NOMO-1 treated with dmso at 0.1 percent for 144 hours (cell line): ENCODE measurements at regions not wholly inside any gene's neighbourhood (a gene's known extent, or its start where the extent isn't known, plus 50 kb on each side); places are given as distances from the start of the nearest gene placed in this dataset.

Experiments used
- DNase-seq: peaks from one replicate; lab custom pipeline; 2025; ENCODE audit not compliant: unreplicated experiment; lab: John Stamatoyannopoulos, UW

DNA sequence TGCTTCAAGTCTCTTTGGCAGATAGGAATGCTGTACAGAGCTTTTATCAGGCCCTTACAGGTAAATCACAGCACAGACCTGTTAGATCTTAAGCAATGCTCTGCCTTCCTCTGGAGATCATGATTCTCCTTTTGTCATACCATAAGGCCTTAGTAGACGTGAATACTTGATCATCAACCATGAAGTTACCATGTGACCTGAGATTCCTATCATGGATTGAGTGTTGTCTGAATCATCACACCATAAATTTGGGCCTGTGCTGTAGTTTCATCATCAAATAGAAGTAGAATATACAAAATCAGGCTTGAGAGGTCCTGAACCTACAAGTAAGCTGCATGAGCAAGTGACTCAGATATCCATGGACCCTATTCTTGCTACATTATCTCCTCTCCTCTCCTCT, 466.8 kb upstream of the INTU start:
- no peak for DNase-seq

DNA sequence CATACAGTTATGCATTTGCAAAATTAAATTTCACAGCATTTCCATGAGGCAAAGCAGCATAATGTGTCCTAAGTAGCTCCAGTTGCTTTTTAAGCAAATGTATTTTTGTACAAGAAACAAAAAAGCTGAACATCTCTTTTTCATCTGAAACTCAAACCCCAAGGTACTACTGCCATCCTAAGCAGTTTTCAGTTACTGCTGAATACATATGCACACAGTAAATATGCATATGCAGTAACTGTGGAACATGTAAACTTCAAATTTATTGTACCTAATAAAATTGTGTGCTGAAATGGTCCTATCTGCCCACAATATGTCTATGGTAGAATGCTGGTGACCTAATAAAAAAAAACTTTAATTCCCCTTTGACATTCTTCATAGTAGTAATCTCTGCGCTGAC, 458.6 kb upstream of the INTU start:
- DNase-seq, result no peak

DNA sequence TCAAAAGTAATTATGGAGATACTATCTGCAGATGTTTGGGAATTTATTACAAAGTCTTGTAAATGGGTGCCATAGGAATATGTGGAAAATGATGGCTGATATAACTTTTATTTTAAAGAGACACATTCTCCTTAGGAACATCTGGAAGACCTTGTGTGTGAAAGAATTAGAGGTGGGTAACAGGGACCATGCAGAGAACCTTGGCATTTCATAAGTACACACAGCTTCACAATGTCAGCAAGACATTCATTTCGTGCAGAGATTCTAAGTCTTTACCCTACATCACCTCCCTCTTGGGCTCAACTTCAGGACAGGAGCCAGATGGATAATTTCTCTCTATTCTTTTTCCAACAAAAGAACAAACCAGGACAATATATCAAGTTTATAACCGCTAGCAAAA, 458.1 kb upstream of the INTU start:
- DNase-seq, result no peak

DNA sequence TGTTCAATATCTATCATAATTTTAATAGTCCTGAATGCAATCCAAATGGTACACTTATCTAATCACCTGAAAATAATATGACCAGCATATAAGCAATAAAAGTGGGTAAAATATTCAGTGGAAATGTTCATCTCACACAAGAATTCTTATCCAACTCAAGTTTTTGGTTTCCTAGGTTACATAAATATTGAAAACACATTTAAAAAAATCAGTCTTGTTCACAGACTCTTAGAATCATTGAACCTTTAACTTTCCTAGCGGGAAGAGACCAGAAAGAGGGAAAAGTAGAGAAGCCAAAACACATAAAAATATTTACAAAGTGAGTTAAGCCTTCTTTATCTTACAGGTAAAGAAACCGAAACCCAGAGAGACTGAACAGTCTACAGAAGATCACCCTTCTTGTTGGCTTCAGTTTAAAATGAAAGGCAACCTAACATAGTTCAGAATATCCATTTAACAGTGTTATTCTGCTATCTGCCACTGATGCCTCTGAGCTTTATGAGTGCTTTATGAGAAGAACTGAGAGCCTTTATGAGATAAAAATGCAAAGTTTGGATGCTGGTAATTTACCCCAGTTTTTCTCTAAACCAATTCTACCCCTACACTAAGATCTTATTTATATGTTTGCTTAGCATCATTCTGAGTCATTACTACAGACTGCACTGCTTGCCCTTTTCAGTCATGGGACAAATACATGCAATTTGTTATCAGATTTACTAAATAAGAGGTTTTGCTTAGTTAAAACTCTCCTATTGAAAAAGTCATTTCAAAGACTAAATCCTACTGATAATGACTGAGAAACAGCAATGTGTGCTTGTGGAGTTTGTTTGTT, 453.3 kb upstream of the INTU start:
- DNase-seq, result no peak

DNA sequence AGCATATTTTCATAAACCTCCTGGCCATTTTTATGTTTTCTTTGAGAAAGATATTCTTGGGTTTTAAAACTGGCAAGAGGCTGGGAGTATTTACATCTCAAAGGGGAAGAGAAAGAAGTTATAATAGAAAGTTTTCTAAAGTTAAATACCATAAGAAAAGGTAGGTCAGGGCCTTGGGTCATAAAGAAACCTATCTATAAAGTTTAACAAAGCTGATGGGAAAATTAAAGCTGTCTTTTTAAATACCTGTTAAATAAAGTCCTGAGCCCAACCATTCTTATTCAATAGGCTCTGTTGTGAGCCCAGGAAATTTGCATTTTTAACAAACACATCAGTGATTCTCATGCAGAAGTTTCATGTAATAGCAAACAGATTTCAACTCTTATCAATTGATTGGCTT, 451.8 kb upstream of the INTU start:
- no peak for DNase-seq

DNA sequence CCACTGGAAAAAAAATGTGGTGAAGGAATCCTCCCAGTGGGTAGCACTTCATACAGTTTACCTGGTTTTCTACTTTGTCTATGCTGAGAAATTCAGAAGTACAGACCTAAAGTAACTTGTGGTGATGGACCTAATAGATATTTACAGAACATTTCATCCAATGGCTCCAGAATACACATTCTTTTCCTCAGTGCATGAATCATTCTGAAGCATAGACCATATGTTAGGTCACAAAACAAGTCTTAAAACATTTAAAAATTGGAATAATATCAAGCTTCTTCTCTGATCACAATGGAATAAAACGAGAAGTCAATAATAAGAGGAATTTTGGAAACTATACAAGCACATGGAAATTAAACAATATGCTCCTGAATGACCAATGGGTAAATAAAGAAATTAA, 450.1 kb upstream of the INTU start:
- DNase-seq, result no peak

DNA sequence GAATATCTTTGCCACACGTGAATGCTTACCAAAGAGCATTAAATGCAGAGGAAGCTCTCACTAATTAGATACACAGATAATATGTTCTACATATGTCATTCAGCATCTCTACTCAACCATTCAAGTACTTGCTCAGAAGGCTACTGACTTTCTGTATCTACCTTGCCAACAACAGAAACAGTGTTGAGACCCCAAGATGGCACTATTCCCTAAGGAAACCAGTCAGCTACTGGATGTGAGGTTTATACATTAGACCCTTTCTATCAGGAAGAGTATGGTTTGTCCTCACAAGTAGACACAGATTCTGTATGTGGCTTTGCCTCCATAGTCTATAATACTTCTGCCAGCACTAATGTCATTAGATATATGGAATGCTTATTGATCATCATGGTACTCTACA, 443.9 kb upstream of the INTU start:
- DNase-seq, result no peak

DNA sequence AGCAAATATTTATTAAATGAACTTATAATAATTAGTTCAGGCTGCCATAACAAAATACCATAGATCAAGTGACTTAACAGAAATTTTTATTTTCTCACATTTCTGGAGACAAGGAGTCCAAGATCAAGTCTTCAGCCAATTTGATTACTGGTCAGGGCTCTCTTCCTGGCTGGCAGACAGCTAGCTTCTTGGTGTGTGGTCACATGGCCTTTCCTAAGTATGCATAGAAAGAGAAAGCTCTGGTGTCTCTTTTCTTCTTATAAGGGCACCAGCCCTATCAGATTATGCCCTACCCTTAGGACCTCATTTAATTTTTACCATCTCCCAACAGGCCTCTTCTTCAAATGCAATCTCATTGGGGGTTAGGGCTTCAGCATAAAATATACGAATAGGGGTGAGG, 438.5 kb upstream of the INTU start:
- no peak for DNase-seq

DNA sequence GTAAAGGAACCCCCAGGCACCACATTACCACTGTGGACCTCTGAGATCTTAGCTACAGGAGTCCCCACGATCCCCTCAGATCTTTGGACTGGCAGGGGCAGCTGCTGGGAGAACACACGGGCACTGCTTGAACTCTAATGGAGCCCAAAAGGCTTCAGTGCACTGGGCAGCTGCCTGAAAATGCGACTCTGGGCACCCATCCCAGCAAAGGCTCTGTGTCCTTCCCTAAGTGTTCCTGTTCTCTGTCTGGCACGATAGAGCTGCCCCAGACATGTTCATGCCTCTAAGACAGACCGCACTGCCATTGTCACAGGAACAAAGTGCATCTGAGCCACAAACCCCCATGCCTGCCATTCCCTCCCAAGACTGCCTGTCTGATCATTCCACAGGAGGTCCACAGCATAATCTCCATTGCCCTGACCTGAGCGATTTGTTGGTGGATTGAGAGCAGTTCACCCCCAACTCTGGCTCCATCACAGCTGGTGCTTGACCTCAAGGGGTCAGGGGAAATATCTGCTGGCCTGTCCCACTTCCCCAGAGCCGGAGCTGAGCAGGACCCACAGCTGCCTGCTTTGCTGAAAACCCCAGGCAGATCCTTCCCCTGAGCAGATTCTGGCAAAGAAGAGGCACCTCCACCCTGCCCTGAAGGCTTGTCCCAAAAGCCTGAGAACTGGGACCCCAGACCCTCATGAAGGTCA, 436.0 kb upstream of the INTU start:
- DNase-seq, result no peak

DNA sequence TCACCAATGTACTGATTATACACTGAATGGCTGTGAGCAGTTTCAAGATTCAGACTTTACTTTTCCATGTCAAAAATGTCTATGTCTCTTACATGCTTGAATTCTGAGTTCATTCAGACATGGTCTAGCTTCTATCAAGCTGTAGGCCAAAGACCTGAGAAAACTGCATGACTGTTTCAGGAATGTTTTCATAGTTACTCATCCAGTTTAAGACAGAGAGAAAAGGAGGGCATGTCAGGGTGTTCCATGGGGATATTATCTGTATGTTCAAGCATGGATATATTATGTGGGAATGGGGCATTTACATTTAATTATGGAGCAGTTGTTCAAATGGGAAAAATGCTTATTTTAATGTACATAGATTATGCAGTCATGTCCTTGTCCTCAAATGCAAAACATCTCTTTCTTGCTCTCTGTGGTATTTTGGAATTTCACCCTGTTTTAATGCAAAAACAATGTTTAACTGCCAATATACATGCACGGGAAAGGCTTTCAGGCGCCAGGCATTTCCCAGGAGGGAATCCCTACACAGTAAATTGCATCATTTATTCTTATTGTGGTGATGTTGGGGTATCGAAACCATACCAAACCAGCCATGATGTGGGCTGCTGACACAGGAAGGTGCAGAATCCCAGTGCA, 429.1 kb upstream of the INTU start:
- DNase-seq, result no peak

DNA sequence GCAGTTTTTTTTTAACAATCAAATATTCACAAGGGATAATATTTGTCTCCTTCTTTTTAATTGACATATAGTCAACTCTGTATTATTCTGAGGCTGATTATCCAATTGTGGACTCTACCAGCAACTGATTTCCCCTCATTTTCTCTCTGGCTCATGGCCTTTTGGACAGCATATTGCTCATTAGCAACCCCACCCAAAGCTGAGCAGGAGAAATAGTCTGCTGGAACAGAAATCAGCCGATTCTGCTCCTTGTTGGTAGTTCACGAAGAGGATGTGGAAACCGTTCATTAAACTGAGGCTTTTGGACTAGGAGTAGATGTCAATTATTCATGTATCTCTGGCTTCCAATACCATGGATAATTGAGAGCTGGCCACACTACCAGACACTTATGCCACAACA, 428.4 kb upstream of the INTU start:
- DNase-seq, result no peak

DNA sequence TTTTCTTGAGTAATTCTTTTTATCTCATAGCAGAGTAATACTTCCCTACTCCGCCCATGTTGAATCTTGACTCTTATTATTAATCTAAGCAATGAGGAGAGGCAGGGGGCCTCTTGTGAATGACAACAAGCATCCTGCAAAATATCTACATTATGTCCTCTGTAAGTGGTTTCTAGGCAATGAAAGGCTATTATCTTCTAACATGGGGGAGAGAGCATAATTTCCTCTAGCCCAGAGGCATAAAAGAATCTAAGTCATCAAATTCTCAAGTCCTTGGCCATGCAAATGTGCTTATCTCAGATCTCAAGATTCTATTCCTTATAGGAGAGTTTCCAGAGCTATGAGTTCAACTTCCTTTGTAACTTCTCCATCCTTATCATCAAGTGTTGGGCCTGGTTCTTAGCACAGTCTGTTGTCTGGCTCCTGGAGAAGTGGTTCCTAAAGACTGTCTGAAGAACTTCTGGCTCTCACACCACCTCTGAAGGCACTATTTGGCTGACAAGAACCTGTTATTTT, 423.1 kb upstream of the INTU start:
- DNase-seq, result no peak

DNA sequence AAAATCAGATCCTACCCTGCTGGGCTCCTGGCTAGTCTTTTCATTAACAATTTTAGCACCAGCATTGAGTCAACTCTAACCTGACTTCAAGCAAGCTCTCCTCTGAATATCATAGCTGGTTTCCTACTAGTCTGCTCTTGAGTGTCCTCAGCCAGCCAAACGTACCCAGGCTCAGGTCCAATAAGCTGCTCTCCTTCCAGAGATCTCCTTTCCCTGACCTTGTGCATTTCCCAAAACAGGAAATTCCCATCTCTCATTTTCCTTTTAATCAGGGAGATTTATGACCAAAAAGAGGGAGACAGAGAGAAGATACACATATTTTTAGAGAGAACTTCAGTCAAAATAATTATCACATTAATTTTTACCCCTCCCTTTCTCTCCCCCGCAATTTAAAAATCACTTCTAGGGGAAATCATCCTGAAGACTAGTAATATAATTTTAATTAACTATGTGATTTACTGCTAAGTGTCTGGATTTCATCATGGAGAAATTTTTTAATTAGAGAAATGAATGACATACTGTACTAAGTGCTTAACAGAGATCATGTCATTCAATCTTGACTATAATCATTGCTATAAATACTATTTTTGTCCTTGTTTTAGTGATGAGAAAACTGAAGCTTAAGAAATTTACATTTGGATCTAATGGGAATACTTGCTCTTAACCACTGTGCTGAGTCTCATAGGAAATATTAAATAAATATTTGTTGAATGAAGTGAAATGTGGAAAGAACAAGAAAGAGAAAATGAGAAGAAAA, 421.7 kb upstream of the INTU start:
- no peak for DNase-seq

DNA sequence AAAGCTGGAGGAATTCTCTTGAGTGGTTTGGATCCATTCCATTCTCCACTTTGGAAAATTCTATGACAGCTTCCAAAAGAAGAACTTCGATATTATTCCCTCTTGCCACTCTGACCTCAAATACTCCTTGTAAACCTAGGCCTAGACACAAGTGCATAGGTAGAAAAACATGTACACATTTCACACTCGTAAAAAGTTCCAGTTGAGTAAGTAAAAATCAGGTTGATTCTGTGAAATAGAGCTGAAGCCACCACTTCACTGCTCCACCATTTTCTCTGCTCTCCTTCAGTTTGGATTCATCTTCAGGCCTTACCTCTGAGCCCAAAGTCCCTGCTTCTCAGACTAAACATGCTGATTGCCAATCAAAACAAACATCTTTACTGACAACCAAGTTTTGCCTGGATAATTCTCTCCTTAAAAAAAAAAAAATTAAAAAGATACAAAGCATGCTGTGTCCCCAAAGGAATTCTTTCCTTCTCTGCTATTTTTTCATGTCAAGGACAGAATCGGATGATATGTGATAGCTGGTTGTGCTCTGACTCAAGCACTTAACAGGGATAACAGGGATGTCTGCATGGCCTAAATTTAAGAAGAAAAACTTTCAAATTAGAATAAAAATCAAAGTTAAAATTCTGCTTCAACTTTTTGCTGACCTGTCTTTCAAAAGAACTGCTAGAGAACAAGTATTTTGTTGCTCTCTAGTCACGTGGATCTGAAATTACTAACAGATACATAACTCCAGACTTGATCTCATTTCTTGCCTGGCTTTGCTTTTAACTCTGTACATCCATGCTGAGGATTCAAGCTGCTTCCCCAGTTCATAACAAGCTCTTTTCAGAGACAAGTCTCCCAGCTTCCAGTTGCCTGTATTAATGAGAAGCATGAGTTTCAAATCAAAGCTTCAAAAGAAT, 420.9 kb upstream of the INTU start:
- DNase-seq, result no peak

DNA sequence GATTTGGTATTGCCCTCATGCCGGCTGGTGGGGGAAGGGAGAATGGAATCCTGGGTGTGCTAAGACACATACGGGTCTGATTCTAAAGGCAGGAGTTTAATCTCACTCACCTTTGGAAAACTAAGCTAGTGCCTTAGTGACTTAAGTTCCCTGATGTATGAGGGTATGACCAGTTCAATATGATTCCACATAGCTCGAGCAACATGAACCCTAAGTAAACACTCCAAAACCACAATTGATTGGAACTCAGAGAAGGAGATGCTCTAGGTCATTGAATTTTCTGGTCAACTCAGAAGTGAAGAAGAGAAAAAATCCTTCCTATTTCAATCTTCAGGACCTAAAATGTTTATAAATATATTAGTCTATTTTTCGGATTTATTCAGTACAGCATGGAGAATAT, 420.1 kb upstream of the INTU start:
- DNase-seq, result no peak

DNA sequence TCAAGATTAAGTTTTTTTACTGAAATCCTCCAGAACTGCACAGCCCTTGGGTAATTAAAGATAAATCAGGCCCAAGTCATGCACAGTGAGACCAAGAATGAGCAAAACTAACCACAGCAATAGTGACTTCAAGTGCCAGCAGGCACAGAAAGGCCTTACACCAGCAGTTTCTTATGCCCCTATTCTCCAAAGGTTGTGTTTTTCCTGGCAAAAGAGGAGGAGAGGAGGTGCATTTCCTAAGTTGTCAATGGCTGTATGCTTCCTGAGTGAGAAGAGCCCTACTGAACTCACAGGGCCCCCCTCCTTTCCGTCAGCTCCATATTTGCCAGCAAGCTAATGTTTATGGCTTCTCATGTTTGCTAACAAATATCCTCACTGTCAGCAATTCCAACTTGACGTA, 418.7 kb upstream of the INTU start:
- DNase-seq, result no peak

DNA sequence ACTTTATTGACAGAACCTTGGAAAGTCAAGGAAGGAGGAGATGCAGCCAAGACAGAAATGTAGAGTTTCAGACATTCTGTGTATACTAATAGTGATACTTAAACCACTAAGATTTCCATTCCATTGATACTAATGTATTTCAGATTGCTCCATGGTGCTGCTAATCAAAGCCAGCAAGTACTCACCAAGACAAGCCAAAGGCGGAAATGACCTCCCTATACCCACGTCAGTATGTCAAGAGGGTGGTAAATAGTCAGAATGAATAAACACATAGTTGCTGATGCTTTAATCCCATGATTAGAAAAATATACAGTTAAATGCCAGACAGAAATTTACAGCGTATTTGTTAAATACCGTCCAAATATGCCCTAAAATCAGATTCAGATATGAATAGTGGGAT, 417.8 kb upstream of the INTU start:
- no peak for DNase-seq

DNA sequence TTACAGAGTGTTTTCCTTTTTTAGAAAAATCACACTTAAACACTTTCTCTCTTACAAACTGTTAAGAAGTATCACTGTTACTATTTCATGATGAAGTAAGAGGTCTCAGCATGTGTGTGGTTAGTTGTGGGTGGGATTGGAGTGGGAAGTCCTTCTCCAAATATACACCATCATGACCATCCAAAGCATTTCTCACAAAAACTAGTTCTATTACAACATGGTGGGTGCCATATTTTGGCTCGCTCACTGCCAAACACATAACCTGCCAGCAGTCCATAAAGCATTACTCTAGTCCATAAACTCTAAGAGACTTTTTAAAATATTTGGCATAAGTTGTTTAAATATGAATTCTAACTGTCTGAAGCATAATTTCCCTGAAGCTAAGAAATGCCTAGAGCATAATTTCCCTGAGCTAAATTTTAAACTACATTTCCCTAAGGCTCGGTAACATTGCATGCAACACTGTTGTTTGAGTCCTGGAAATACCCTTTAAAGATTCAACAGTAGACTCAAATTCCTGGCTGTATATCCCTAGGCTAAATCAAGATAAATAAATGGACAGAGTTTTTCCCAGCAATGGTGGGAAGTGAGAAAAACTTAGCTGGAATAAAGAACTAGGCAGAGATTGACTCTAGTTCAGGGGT, 415.0 kb upstream of the INTU start:
- no peak for DNase-seq

DNA sequence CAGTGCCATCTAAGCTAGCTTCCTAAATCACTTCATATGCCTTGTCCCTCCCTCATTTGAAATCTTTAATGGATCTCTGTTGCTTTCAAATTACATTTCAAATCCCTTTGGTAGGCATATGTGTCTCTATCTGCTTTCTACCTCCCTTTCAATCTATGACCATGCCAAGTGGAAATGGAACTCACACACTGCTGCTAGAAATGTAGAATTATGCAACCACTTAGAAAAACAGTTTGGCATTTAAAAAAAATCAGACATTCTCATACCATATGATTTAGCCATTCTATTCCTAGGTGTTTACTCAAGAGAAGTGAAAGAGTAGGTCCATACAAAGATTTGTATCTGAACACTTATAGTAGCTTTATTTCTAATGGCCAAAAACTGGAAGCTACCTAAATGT, 413.5 kb upstream of the INTU start:
- DNase-seq, result no peak

DNA sequence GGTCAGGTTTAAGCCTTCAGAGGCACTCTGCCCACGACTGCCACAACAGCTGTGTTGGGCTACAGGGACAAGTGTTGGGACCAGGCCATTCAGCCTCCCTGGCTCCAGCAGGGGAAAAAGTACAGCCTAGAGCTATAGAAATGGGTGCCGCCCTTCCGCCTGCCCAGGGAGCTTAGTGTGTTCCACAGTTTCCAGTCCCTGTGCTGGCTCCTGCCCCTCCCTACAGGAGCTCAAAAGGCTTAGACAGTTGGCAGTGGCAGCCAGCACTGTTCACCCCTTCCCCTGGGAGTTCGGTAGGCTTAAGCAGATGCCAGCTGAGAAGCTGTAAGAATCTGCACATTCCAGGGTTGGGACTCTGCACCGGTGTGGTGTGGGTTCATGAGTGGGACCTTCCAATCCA, 408.2 kb upstream of the INTU start:
- DNase-seq, result no peak
